Activated CD4-positive, alpha-beta T cell treated with anti-CD3 and anti-CD28 coated beads, Interleukin-10, Interleukin-2, amounts not matched to agents 100 ng/mL and 50 ng/mL, durations not matched to agents 16 hours and 8 hours (primary cell): ENCODE measurements at regions not wholly inside any gene's neighbourhood (a gene's known extent, or its start where the extent isn't known, plus 50 kb on each side); places are given as distances from the start of the nearest gene placed in this dataset.
"Not testable (repeated sequence)": the region's sequence is repeated elsewhere in the genome, so short reads cannot be mapped to it uniquely, and the experiment has no call there.

ENCODE experiments used
- DNase-seq: peaks from one replicate; pipeline ENCODE4 v3.0.0-alpha.2; 2020

GRCh38 chr3:117809186-117810081 lies 1099.9 kb downstream of the TUSC7 start:
- DNase-seq: no peak

DNA sequence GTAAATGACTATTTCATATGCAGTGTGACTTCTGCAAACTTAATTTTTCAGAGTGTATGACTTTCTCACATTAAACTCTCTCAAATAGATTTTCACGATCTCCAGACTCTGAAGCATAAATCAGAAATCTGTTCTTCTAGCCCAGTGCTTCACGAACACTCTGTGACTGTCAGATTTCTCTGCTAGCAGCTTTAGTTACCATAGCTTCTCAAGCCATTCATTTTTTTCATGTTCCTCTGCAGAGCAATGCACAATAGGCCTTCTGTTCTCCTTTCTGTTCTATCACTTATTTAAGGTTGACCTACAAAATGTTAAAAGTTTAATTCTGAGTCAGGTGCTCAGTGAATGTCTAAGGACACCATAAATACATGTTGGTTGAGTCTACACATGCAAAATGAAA lies 1102.2 kb downstream of the TUSC7 start:
- DNase-seq: no peak

DNA sequence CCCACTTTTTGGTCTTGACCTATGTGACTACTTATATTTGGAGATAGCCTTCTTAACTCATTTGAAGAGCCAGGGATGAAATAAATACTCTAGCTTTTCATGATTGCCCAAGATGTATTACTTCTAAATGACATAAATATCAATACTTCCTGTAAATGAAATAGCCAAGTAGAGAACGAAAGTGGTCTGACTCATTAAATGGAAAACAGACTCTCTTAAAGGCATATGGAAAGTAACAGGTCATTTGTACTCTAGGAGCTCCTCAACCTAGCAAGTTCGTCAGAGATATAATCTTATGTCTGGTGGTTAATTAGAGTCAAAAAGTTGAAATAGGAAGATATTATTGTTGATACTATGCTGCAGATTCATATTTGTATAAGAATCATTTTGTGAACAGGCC lies 1105.4 kb downstream of the TUSC7 start:
- no peak for DNase-seq

DNA sequence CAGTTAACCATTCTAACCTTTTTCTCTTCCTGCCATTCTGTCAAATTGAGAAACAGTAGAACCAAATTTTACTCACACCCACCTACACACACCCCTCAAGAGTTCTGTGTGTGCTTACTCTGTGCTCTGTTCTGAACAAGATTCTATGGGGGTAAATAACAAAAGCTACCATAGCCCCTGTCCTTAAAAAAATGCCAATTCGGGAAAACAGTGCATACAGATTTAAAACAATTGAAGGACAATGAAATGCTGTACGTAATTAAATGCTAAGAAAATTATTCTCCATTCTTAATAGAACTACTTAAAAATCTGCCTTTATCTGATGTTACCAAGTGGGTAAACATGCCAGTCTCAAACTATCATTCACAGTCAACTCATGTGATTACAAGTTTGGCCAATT lies 1107.5 kb downstream of the TUSC7 start:
- DNase-seq: no peak

- no peak for DNase-seq
Observed at GRCh38 chr3:117818592-117818991, 1109.0 kb downstream of the TUSC7 start.

- DNase-seq: no peak
Observed at GRCh38 chr3:117820658-117821299, 1111.2 kb downstream of the TUSC7 start.

GRCh38 chr3:117822416-117822815 lies 1112.8 kb downstream of the TUSC7 start:
- DNase-seq: no peak

DNA sequence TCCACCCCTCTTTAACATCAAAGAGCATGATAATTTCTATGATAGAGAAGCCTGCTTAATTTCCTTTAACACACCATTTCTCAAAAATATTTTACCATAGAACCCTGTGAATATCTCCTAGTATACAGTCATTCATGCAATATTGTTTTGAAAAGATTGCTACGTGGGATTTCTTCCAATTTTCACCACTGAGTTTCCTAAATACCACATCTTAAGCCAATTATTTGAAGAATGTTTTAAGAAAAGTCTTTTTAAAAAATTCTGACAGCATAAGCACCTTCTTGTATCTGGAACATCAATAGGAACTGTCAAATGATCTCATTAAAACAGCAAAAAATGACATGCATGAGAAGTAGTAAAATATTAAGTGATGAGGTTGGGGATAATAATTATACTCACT lies 1126.7 kb downstream of the TUSC7 start:
- no peak for DNase-seq

- DNase-seq: no peak
Observed at GRCh38 chr3:117837391-117837790, 1127.8 kb downstream of the TUSC7 start.

- DNase-seq: no peak
Observed at GRCh38 chr3:117842086-117842485, 1132.5 kb downstream of the TUSC7 start.

- no peak for DNase-seq
Observed at GRCh38 chr3:117843356-117843755, 1133.8 kb downstream of the TUSC7 start.

- DNase-seq: no peak
Observed at GRCh38 chr3:117844676-117845075, 1135.1 kb downstream of the TUSC7 start.

DNA sequence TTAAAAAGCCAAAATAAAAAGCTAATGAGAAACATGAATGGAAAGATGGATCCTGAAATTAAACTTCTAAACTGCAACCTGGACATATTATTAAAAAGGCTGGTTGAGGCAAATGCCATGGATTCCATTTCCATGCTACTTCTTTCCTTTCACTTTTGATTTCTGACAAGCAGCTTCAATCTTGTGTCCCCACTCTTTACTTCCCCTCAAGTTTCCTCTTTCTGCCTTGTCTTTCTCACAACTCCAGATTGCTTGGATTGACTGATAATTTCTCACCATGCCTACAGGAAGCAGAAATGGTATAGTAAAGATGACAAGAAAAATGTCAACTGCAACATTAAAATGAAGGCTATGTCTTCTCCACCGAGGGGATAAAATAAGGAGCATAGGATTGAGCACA lies 1136.7 kb downstream of the TUSC7 start:
- no peak for DNase-seq

DNA sequence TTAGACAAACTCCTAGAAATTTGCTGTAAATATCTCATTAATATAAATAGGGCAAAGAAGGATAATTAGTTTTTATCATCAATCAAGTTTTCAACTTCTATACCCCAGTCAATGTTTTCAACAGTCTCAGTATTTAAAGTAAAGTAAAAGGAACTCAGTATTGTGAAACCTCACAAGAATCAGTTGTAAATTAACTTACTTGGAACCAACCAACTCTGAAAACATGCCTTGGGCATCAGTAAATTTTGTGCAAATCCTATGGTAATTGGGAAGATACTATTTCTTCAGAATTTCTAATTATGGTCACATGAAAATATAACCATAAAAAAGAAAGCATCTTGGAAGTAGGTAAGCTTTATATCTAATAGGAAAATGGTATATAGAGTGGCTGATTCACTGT lies 1139.0 kb downstream of the TUSC7 start:
- no peak for DNase-seq

DNA sequence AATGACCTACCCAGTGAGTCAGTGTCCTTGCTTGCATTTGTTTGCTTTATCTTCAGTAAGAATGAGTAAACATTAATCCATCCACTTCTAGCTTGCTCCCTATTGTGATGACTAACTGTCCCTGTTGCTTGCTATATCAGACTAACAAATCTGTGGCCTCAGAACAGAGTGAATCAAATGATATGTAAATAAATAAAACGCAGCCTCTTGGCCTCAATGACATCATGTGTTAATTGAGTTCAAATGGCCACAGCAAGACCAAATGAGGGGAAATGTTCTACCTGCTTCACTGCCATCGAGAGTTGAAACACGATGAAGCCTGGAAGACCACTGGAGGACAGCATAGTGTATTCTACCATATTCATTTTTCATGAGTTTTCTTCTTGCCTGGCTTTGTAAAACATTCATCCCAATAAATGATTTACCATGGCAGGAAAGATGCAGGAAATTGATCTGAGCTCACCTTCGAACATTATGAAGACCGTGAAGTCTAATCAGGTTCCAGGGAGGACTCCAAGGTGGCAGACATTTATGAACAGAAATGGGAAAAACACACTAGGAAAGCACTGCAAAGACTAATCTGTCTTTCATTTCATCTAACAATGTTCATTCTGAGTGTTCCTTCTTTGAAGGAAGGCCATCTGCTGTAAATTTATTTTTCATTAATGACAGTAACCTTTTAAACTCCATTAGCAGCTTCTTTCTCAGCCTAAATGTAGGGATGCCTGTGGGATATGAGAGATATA lies 1144.5 kb downstream of the TUSC7 start:
- no peak for DNase-seq

DNA sequence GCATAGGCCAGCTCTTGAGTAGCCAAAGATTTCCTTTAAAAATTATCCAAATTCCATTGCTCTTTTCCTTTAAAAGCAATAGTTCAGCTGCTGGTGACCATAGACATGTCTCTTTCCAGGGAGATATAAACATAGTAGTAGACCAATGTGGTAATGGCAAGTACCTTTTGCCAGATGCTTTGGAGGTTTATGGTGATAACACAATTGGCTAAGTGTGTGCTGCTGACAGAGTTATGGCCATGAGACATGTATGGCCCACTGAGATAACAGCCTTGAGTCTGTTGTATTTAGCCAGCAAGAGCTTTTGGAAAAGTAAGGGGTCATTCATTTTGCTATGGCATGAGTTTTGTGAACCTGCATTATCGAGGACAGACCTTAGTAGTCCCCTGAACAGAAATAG lies 1146.8 kb downstream of the TUSC7 start:
- no peak for DNase-seq

DNA sequence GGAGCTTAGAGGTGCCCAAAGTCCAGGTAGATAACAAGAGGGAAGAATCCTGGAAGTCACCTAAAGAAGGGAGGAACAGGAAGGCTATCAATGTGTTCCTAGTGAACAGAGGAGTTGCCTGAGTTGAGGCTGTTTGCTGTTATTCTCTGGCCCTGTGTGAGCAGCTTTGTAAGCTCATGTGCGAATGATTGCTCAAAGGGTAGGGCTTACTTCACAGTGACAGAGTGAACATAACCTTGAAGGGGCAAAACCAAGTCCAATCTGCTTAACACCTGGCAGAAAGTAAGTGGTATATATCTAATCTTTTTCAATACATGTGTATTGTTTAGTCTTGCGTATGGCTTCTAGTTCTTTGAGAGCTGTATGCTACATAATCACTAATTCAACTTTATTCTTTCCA lies 1153.6 kb downstream of the TUSC7 start:
- DNase-seq: no peak

- DNase-seq: no peak
Observed at GRCh38 chr3:117865338-117865737, 1155.8 kb downstream of the TUSC7 start.

GRCh38 chr3:117868766-117869165 lies 1159.2 kb downstream of the TUSC7 start:
- DNase-seq: no peak

DNA sequence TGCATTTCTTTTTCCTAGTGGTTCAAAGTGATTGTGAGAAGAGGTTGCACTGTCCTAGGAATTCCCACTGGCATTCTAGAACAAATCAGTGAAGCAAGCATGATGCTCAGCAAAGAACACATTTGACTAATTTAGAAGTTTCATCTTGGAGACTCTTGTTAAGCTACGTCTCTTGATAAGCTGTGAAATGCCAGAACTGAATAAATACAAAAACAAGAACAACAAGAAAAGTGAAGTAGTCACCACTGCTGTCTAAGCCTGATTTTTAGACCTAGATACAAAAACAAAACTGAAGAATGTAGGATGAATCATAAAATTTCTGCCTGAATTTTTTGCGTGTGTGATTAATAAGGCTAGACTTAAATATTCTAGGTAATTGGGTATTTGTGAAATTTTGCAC lies 1162.4 kb downstream of the TUSC7 start:
- DNase-seq: no peak

DNA sequence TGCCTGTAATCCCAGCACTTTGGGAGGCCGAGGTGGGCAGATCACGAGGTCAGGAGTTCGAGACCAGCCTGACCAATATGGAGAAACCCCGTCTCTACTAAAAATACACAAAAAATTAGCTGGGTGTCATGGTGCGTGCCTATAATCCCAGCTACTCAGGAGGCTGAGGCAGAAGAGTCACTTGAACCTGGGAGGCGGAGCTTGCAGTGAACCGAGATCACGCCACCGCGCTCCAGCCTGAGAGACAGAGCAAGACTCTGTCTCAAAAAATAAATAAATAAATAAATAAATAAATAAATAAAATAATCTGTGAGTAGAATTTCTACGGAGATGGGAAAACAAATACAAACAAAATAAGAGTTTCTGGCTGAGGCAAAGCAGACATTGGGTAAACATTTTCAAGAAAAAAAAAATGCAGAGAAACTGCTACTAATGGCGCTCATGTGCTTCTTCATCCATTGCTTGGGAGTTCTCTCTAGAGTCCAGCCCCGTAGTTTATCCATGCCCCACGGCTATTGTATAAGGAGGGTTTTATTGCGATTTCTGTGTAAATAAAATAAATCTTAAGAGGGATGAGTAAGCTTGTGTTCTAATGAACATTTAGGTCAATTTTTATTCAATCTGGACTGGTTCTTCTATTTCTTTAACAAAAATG lies 1161.9 kb downstream of the IGSF11 start:
- not testable (repeated sequence) for DNase-seq

DNA sequence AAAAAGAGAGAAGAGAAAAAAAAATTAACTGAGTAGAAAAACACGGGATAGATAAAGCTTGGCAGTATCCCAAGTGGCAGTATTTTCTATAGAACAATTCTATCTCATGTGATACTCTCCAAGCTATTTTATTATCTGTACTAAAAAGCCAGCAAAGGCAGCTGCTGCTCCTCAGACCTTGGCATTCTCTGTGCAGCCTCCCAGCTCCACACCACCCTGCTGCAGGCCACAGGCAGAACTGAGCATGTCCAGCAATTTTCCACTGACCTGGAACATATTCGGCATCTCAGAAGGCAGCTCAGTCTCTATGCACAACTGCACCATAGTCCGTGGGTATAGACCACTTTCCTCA lies 1161.4 kb downstream of the IGSF11 start:
- no peak for DNase-seq

DNA sequence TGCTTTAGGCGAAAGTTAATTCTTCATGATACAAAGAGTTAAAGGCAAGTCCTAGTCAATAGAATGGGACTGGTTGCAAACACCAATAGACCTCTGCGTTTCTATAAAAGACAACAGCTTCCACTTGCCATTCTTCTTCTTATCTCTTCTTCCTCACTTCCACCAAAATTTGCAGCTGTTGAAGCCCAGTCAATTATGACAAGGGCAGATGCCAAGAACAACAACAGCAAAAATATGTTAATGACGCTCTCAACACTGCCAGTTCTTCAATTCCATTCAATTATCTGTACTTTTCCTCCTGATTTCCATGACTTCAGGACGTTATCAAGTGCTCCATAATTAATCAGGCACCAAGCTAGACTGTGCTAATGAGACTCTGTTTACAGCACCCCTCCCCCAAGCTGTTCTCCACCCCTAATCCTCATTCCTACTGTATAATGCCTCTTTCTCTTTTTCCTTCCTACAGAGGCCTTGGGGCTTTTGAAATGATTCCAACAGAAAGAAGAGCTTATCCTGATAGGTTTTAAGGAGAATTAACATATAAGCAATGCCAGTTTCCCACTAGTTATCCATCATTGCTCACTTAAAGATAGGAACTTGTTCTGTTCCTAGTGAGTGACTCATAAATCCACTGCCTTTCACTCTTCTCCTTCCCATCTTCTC lies 1160.5 kb downstream of the IGSF11 start:
- no peak for DNase-seq
